AG09309 (cell line): ENCODE measurements at regions not wholly inside any gene's neighbourhood (a gene's known extent, or its start where the extent isn't known, plus 50 kb on each side); places are given as distances from the start of the nearest gene placed in this dataset.

Experiments used
- DNase-seq: peaks from one replicate; pipeline ENCODE4 v3.0.0-alpha.2; 2010; ENCODE audit warnings: low read depth
- H3K4me3 ChIP-seq: 2 replicates; pipeline ENCODE4 v1.5.1; 2011; ENCODE audit warnings: mild to moderate bottlenecking, low read depth, low read length, moderate library complexity; ENCODE audit not compliant: control insufficient read depth
- CTCF ChIP-seq: IDR thresholded peaks from 2 replicates; pipeline ENCODE4 v1.5.1; 2011; ENCODE audit warnings: mild to moderate bottlenecking, low read depth, low read length, inconsistent platforms; ENCODE audit not compliant: insufficient read depth, control insufficient read depth; ENCODE audit errors: missing control alignments

GRCh38 chrX:39842281-39842973 is 255.3 kb downstream of the BCOR start:
- H3K4me3 ChIP-seq, result no peak overlapping the region
- TF ChIP-seq CTCF, result no peak
- no peak for DNase-seq

- DNase-seq, result no peak
- no peak for TF ChIP-seq CTCF
- no peak overlapping the region for H3K4me3 ChIP-seq
These were observed 254.4 kb downstream of the BCOR start for GRCh38 chrX:39843318-39843717.

- H3K4me3 ChIP-seq, result no peak overlapping the region
- no peak for TF ChIP-seq CTCF
- DNase-seq, result no peak
These were observed 252.5 kb downstream of the BCOR start for GRCh38 chrX:39845233-39845632.

GRCh38 chrX:39846460-39846859 is 251.3 kb downstream of the BCOR start:
- TF ChIP-seq CTCF, result no peak
- H3K4me3 ChIP-seq, result no peak overlapping the region
- no peak for DNase-seq

GRCh38 chrX:39848243-39848642 is 249.5 kb downstream of the BCOR start:
- DNase-seq, result no peak
- no peak overlapping the region for H3K4me3 ChIP-seq
- TF ChIP-seq CTCF, result no peak

- TF ChIP-seq CTCF, result no peak
- no peak overlapping the region for H3K4me3 ChIP-seq
- DNase-seq, result peak; percentile 38
These were observed 248.9 kb downstream of the BCOR start for GRCh38 chrX:39848900-39849299.
